Thyroid gland (tissue), 4 donors: ENCODE measurements at regions not wholly inside any gene's neighbourhood (a gene's known extent, or its start where the extent isn't known, plus 50 kb on each side); places are given as distances from the start of the nearest gene placed in this dataset.

Experiments
- CTCF ChIP-seq, 6 experiments: fragments of 200-600 bp in 3 of 6; fragments of 450-650 bp in 3 of 6; sonication (generic) in 3 of 6; IDR thresholded peaks; one replicate each; pipeline ENCODE4 v1.5.1; 2016 to 2019; ENCODE audit warnings: antibody characterized with exemption in 6 of 6, mild to moderate bottlenecking in 2 of 6, inconsistent platforms in 1 of 6, moderate library complexity in 1 of 6
- POLR2A ChIP-seq, 2 donors: fragments of 450-650 bp; IDR thresholded peaks; one replicate each; pipeline ENCODE4 v1.6.1; 2017; ENCODE audit warnings: antibody characterized with exemption in 2 of 2, mild to moderate bottlenecking in 2 of 2, moderate library complexity in 1 of 2

- TF ChIP-seq CTCF (IDR thresholded peaks at IDR 0.05) = no peak
- no peak for TF ChIP-seq POLR2A (IDR thresholded peaks at IDR 0.05)
Measured at GRCh38 chr11:27205779-27206570, 157.0 kb downstream of the CCDC34 start.
